Neural cell (in vitro differentiated cells): ENCODE measurements at regions not wholly inside any gene's neighbourhood (a gene's known extent, or its start where the extent isn't known, plus 50 kb on each side); places are given as distances from the start of the nearest gene placed in this dataset.

Experiments
- H2AFZ ChIP-seq: fragments of 200-600, 300-800 bp; sonication (generic), shearing (Covaris generic); 2 replicates; pipeline ENCODE4 v1.6.0; 2014; ENCODE audit warnings: low read depth, mild to moderate bottlenecking, antibody characterized with exemption, low read length, moderate library complexity
- H3F3A ChIP-seq: fragments of 200-600 bp; shearing (Covaris generic); 2 replicates; pipeline ENCODE4 v1.6.1; 2016; ENCODE audit warnings: mild to moderate bottlenecking, moderate library complexity, mixed read lengths, antibody characterized with exemption, low read length; ENCODE audit not compliant: insufficient read depth, poor library complexity, severe bottlenecking
- H3K27ac ChIP-seq: fragments of 200-600, 300-800 bp; sonication (generic), shearing (Covaris generic); 2 replicates; pipeline ENCODE4 v1.5.1; 2014; ENCODE audit warnings: mild to moderate bottlenecking, low read length, moderate library complexity
- H3K27me3 ChIP-seq: fragments of 300-800, 200-600 bp; sonication (generic), shearing (Covaris generic); 2 replicates; pipeline ENCODE4 v1.6.0; 2014; ENCODE audit warnings: mild to moderate bottlenecking, low read depth, low read length, moderate library complexity; ENCODE audit not compliant: insufficient read depth
- H3K36me3 ChIP-seq: fragments of 300-800, 200-600 bp; sonication (generic), shearing (Covaris generic); 2 replicates; pipeline ENCODE4 v1.5.1; 2014; ENCODE audit warnings: mild to moderate bottlenecking, antibody characterized with exemption, low read length, moderate library complexity; ENCODE audit not compliant: insufficient read depth
- H3K4me2 ChIP-seq: fragments of 300-800, 200-600 bp; sonication (generic), shearing (Covaris generic); 2 replicates; pipeline ENCODE4 v1.6.0; 2014; ENCODE audit warnings: mild to moderate bottlenecking, low read length
- H3K4me3 ChIP-seq: fragments of 300-800, 200-600 bp; sonication (generic), shearing (Covaris generic); 2 replicates; pipeline ENCODE4 v1.5.1; 2014; ENCODE audit warnings: mild to moderate bottlenecking, low read length, moderate library complexity
- H3K79me2 ChIP-seq: fragments of 200-600 bp; shearing (Covaris generic); replicated peaks from 2 replicates; pipeline ENCODE4 v1.6.0; 2014; ENCODE audit warnings: mild to moderate bottlenecking, low read length, moderate library complexity; ENCODE audit not compliant: insufficient read depth
- H3K9ac ChIP-seq: fragments of 300-800, 200-600 bp; sonication (generic), shearing (Covaris generic); 2 replicates; pipeline ENCODE4 v1.6.1; 2016; ENCODE audit warnings: mild to moderate bottlenecking, low read length, mixed read lengths
- H3K9me2 ChIP-seq: fragments of 200-600 bp; shearing (Covaris generic); 2 replicates; pipeline ENCODE4 v1.6.1; 2016; ENCODE audit warnings: mild to moderate bottlenecking, low read length, mixed read lengths; ENCODE audit not compliant: insufficient read depth
- H3K9me3 ChIP-seq: fragments of 200-600, 300-800 bp; sonication (generic), shearing (Covaris generic); 2 replicates; pipeline ENCODE4 v1.6.1; 2016; ENCODE audit warnings: mild to moderate bottlenecking, mixed run types, low read length, moderate library complexity, mixed read lengths
- H4K20me1 ChIP-seq: fragments of 200-600 bp; shearing (Covaris generic); 2 replicates; pipeline ENCODE4 v1.6.1; 2016; ENCODE audit warnings: mild to moderate bottlenecking, mixed run types; ENCODE audit not compliant: insufficient read depth
- CTCF ChIP-seq: fragments of 450-650 bp; IDR thresholded peaks from 2 replicates; pipeline ENCODE4 v1.5.1; 2014; ENCODE audit warnings: antibody characterized with exemption, mild to moderate bottlenecking, moderate library complexity; ENCODE audit not compliant: poor library complexity, severe bottlenecking
- EP300 ChIP-seq: fragments of 450-650 bp; conservative IDR thresholded peaks from 2 replicates; pipeline ENCODE4 v1.6.1; 2014; ENCODE audit warnings: antibody characterized with exemption, mild to moderate bottlenecking, moderate library complexity; ENCODE audit not compliant: poor library complexity, severe bottlenecking
- EZH2 ChIP-seq: fragments of 200-600, 300-800 bp; shearing (Covaris generic), sonication (generic); IDR thresholded peaks from 2 replicates; pipeline ENCODE4 v1.6.1; 2014; ENCODE audit warnings: antibody characterized with exemption, low read length, borderline replicate concordance, mild to moderate bottlenecking; ENCODE audit not compliant: insufficient read depth, poor library complexity, severe bottlenecking
- MXI1 ChIP-seq: fragments of 450-650 bp; conservative IDR thresholded peaks from 2 replicates; pipeline ENCODE4 v1.6.1; 2014; ENCODE audit warnings: antibody characterized with exemption, mild to moderate bottlenecking; ENCODE audit not compliant: poor library complexity, severe bottlenecking
- POLR2AphosphoS5 ChIP-seq: IDR thresholded peaks from 2 replicates; pipeline ENCODE4 v1.6.1; 2012
- RAD21 ChIP-seq: fragments of 450-650 bp; conservative IDR thresholded peaks from 2 replicates; pipeline ENCODE4 v1.6.1; 2014; ENCODE audit warnings: antibody characterized with exemption, mild to moderate bottlenecking, moderate library complexity
- REST ChIP-seq: IDR thresholded peaks from 2 replicates; pipeline ENCODE4 v1.6.1; 2012; ENCODE audit warnings: borderline replicate concordance
- SMC3 ChIP-seq: fragments of 450-650 bp; conservative IDR thresholded peaks from 2 replicates; pipeline ENCODE4 v1.6.1; 2014; ENCODE audit warnings: antibody characterized with exemption, mild to moderate bottlenecking, moderate library complexity; ENCODE audit not compliant: poor library complexity
- TAF1 ChIP-seq: IDR thresholded peaks from 2 replicates; pipeline ENCODE4 v1.6.1; 2012; ENCODE audit warnings: low read depth

GRCh38 chr13:22486490-22486889 lies 694.3 kb upstream of the SGCG start:
- H2AFZ ChIP-seq = no peak overlapping the region
- no peak overlapping the region for H3K27ac ChIP-seq
- no peaks in the 10 kb centered on the region for H3F3A ChIP-seq
- no peak overlapping the region for H3K4me3 ChIP-seq
- no peaks in the 10 kb centered on the region for H3K9me3 ChIP-seq
- H3K36me3 ChIP-seq = no peaks in the 10 kb centered on the region
- no peak overlapping the region for H3K9ac ChIP-seq
- no peaks in the 10 kb centered on the region for H3K9me2 ChIP-seq
- H3K27me3 ChIP-seq = no peaks in the 10 kb centered on the region
- TF ChIP-seq MXI1 = no peak
- no peak for TF ChIP-seq CTCF
- TF ChIP-seq POLR2AphosphoS5 = no peak
- TF ChIP-seq RAD21 = no peak
- no peak for TF ChIP-seq SMC3
- H4K20me1 ChIP-seq = no peaks in the 10 kb centered on the region
- H3K4me2 ChIP-seq = no peak overlapping the region
- H3K79me2 ChIP-seq = no peaks in the 10 kb centered on the region

GRCh38 chr13:22487932-22488331 lies 692.8 kb upstream of the SGCG start:
- Histone ChIP-seq H4K20me1 (no peaks in the 10 kb centered on the region), H3K27me3 (no peaks in the 10 kb centered on the region), H3K9ac (no peak overlapping the region), H3K4me2 (no peak overlapping the region), H3K36me3 (no peaks in the 10 kb centered on the region), H3K9me2 (no peaks in the 10 kb centered on the region), H3K9me3 (no peaks in the 10 kb centered on the region), H3K4me3 (no peak overlapping the region), H3K27ac (no peak overlapping the region), H2AFZ (no peak overlapping the region), H3F3A (no peaks in the 10 kb centered on the region), H3K79me2 (no peaks in the 10 kb centered on the region)
- no peak for TF ChIP-seq RAD21
- no peak for TF ChIP-seq CTCF
- no peak for TF ChIP-seq MXI1
- TF ChIP-seq SMC3 = no peak
- TF ChIP-seq TAF1 = no peak
- TF ChIP-seq POLR2AphosphoS5 = no peak
- no peak for TF ChIP-seq EZH2
- TF ChIP-seq EP300 = no peak
- TF ChIP-seq REST = no peak
